ENCODE measurements at regions not wholly inside any gene's neighbourhood (a gene's known extent, or its start where the extent isn't known, plus 50 kb on each side); places are given as distances from the start of the nearest gene placed in this dataset.

GRCh38 chr11:115848080-115848479 lies 343.9 kb upstream of the CADM1 start:
- no peak for DNase-seq (ENCODE audit: low read depth)

- peak; percentile 54 for DNase-seq (ENCODE audit: low read depth)
Measured at GRCh38 chr11:115845872-115846271, 341.7 kb upstream of the CADM1 start.

GRCh38 chr11:115843685-115844084 lies 339.5 kb upstream of the CADM1 start:
- DNase-seq (ENCODE audit: low read depth), result no peak

- DNase-seq (ENCODE audit: low read depth), result no peak
Measured at GRCh38 chr11:115843111-115843510, 338.9 kb upstream of the CADM1 start.

GRCh38 chr11:115820026-115820425 lies 315.8 kb upstream of the CADM1 start:
- no peak for DNase-seq (ENCODE audit: low read depth)

DNA sequence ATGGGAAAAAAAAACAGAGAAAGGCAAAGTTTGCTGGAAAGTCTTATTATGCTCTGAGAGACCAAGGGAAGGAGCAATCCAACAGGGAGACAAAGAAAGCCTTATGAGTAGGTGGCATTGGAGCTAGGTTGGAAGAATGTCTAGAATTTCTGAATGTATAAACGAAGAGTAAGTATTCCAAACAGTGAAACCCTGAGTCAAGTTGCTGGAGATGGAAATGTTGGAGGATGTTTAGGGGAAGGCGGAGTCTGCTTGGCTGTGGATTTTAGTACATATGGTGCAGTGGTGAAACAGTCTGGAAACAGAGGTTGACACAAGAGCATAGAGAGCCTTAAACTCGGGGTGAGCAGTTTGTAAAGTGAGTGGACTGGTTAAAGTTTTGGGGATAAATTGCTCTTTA lies 314.8 kb upstream of the CADM1 start:
- DNase-seq (ENCODE audit: low read depth), result no peak

DNA sequence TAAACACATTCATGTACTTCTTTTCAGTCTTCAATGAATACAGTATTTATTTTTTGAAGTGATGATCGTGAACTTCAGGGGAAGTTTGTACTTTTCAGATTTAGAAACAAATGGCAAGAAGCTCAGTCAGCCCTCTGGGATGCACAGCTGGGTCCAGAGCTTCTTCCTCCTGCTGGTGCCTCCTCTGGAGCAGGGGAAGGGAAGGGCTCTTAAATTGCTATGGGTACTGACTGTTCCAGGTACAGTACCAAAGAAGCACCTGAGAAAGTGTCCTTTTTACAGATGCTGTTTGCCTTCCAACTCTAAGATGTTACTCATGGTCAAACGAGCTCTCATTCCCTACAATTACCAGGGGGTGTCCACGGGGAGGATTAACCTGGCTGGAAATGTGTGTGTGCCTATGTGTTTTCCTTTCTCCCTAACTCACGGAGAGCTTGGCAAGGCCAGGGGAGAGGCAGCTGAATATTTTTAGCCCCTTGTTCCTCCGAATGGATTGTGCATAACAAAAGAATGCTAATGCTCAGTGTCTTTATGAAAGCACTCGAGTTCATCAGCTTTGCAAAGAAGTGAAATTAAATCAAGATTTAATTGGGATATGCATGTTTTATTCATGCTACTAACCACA lies 313.7 kb upstream of the CADM1 start:
- DNase-seq (ENCODE audit: low read depth), result no peak

DNA sequence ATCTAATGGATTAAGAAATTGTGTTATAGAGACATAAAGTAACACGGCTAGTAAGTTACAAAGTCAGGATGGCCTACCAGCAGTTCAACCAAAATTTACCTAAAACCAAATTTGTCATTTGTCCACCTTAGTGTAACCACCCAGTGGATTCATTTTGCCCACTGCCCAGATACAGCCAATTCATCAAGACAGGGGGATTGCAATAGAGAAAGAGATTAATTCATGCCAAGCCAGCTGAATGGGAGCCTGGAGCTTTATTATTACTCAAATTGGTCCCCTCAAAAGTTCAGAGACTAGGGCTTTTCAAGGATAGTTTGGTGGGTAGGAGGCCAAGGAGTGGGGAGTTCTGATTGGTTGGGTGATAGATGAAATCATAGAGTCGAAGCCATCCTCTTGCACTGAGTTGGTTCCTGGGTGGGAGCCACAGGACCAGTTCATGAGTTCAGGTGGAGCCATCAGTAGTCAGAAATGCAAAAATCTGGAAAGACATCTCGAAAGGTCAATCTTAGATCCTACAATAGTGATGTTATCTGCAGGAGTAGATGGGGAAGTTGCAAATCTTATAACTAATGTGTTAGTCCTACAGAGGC lies 304.2 kb upstream of the CADM1 start:
- DNase-seq (ENCODE audit: low read depth), result no peak

- no peak for DNase-seq (ENCODE audit: low read depth)
Measured at GRCh38 chr11:115806056-115806455, 301.8 kb upstream of the CADM1 start.

- no peak for DNase-seq (ENCODE audit: low read depth)
Measured at GRCh38 chr11:115803073-115803740, 299.0 kb upstream of the CADM1 start.

GRCh38 chr11:115802641-115803040 lies 298.4 kb upstream of the CADM1 start:
- DNase-seq (ENCODE audit: low read depth), result no peak

DNA sequence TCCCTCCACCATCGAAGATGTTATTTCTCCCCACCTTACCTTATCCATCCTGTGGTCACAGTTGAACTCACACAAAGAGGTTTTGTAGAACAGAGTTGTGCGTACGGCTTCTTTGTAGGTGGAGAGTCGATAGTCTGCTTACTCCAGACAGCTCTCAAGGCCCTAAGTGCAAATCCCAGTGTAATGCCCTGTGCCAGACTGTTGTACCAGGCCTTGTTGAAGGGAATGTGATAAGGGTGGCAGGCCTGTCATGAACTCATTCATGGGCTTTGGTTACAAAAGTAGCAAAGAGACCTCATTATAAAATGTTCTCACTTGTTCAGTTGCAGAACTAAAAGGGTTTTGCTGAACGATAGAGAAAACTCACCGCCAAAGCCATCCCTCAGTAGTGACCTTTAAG lies 288.7 kb upstream of the CADM1 start:
- DNase-seq (ENCODE audit: low read depth), result no peak

GRCh38 chr11:115787302-115787701 lies 283.1 kb upstream of the CADM1 start:
- DNase-seq (ENCODE audit: low read depth), result no peak

GRCh38 chr11:115784796-115785521 lies 280.7 kb upstream of the CADM1 start:
- no peak for DNase-seq (ENCODE audit: low read depth)

GRCh38 chr11:115780646-115781362 lies 276.6 kb upstream of the CADM1 start:
- DNase-seq (ENCODE audit: low read depth), result no peak

DNA sequence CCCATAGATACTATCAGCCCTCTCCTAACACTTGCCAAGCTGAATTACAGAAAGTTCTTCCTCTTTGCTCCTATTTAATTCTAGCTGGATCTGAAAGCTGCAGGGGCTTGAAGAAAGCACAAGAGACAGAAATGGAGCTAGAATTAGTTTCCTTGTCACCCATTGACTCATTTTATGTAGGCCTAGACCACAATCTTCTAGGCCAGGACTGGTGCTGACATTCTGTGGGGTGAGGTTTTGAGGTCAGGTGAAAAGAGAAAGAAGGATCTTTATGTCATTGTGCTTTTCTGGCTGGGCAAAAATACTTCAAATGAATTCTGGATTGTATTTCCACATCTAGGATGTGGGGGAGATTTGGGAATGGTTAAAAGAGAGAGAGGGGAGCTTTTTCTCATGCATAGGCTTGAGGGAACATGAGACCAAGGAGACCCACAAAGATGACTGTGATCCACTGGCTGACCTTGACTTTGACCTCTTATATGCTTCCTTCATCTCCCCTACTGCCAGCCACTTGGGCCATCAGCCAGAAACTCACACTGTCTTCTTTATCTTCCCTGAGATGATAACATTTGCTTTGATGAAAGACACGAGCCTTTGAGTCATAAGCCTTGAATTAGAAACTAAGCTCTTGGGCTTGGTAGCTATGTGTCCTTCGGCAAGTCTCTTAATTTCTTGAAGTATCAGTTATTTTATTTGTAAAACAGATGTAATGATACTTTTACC lies 274.9 kb upstream of the CADM1 start:
- no peak for DNase-seq (ENCODE audit: low read depth)

DNA sequence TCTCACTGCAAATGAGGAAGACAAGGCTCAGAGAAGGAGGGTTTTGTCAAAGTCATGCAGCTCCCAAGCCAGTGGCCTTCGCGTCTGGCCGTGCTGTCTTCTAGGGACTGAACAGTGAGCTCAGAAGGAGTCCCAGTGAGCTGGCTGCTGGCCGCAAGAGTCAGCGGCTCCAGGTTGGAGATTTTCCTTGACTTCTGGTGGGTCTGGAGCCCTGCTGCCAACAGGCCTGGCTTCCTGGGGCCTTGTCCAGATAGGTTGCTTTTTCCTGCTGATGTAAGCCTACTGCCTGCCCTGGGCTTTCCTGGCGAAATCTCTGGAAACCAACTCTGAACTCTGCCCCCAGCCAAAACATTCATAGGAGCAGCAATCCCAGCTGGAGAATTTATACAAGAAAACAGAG lies 272.7 kb upstream of the CADM1 start:
- DNase-seq (ENCODE audit: low read depth), result no peak

GRCh38 chr11:115775846-115776245 lies 271.6 kb upstream of the CADM1 start:
- DNase-seq (ENCODE audit: low read depth), result no peak

DNA sequence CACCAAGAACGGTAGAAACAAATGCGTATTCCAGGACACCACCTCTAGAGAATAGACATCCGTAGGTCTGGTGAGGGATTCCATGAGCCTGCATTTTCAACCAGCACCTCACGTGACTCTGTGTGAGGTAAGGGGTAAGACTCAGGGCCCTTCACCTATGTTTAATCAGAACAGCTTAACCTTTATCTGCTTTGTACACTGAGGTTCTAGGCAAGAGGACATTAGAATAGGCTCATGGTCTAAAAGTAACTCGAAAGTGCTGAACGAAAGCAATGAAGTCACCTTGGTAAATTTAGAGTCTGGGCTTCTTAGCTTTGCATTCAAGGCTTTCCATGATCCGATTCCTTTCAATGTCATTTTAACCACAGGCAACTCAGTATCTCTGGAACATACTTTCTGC lies 270.5 kb upstream of the CADM1 start:
- DNase-seq (ENCODE audit: low read depth), result no peak

GRCh38 chr11:115769891-115770290 lies 265.7 kb upstream of the CADM1 start:
- DNase-seq (ENCODE audit: low read depth), result no peak

DNA sequence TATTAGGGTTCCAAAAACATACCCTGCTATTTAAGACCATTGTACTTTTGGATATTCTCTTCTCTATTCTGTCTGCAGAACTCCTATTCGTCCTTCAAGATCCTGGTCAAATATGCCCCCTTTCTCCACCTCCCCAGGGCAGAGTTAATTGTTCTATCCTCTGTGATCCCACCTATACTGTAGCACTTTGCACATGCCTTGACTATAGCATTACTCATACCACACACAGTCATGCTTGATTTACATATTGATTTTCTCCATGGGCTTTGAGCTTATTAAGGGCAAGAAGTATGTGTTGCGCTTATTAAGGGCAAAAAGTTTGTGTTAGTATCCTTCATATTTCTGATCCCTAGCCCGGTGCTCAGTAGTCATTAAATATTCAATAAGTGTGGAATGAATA lies 263.7 kb upstream of the CADM1 start:
- no peak for DNase-seq (ENCODE audit: low read depth)

Measured in stromal cell of bone marrow (primary cell).